ENCODE measurements at regions not wholly inside any gene's neighbourhood (a gene's known extent, or its start where the extent isn't known, plus 50 kb on each side); places are given as distances from the start of the nearest gene placed in this dataset.

DNA sequence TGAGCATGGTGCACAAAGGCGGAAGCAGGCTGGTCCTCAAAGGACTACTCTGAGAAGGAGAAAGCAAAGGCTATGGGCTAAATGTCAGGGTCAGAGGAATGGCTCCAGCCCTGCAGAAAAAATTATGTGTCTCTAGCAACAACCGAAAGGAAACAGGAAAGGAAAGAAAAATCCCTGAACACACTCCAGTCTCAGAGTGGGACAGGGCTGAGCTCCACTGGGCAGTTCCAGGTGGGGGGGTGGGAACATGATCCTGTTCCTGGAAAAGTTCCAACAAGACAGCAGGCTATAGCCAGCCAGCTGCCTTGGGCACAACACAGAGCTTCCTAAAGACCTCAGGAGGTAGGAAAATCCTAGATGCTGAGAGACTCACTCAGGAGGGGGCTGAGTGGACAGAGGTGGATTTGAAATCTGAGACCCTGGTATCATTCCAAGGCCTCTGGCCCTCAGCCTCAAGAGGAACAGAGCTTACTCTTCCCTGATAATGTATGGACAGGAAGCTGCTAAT, 1088.2 kb downstream of the TBC1D22A start:
- DNase-seq = no peak

DNA sequence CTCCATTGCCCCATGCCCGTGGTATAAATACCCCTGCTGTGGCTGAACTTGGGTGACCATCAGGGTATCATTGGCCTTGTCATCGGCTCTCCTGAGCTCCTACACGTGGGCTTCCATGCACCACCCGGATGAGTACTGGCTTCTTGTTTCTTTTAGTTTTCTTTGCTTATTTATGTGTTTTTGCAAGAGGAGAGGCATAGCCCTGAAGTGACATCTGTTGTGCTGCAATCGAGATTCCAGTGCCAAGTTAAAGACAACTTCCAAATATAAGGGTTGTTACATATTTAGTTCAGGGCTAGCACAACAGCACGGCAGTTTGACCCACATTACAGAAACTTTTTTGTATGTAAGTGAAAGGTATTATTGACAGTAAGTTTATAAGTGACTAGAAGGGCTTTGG, 1087.1 kb downstream of the TBC1D22A start:
- no peak for DNase-seq

DNA sequence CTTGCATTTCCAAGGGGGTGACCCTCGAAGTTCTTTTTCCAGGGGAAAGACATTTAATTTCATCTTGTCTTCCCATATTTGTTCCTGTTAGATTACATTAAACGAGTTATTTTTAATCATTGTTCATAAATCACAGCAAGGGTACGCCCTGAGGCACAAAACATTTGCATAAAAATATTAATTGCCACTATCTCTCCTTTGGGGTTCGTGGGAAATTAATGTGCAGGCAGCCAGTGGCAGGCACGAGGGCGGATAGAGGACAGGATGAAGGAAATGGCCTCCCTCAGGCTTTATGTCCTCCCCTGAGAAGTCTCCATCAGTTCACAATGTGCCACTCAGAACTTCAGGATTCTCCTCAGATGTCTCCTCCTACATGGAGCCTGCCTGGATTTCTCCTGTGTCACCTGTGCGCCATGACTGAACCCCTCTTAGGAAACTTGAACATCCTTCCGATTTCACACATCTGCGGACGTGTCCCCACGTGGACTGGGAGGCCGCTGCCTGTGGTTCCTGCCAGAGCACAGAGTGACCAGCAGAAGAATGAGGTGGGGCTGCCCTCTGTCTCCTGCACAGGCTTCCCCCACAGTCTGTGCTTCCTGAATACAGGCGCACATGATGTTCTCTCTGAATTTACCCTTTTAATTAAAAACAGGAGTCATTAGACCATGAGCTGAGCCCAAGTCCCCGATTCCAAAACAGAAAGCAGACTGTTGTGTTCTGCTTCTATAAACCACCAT, 1085.9 kb downstream of the TBC1D22A start:
- DNase-seq = no peak

DNA sequence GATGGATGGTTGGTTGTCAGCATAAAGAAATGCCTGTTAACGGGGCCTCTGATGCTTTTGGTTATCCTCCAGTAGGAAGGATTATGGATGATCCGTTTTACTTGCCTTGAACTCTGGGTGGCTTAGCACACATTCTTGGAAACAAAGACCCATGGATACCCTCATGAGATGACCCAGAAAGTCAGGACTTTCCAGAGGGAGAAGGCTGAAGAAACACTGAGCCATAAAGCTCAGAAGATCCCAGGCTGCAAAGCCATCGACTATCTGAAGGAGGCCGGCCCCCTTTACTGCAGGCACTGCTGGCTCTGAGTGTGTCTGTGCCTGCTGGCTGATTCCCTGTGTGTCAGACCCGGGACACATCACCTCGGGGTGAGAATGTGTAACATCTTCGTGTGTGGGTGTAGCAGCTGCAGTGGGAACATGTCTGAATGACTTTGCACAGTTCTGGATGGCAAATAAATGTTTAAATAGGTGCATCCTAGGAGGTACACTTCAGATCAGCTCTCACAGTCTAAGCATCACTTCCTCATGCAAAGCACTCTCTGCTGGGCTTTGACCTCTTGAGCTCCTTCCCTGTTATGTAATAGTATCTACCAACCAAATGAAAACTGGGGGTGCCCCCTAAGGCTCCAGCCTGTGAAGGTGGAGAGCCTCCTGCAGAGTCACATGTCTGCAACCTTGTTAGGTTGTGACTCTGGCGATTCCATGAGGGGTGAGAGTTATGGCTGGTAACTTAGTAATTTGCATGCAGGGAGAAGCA, 1084.9 kb downstream of the TBC1D22A start:
- DNase-seq = no peak

- DNase-seq = no peak
Observed at GRCh38 chr22:47846206-47846605, 1083.8 kb downstream of the TBC1D22A start.

- peak; percentile 4 for DNase-seq
Observed at GRCh38 chr22:47842119-47842518, 1079.7 kb downstream of the TBC1D22A start.

DNA sequence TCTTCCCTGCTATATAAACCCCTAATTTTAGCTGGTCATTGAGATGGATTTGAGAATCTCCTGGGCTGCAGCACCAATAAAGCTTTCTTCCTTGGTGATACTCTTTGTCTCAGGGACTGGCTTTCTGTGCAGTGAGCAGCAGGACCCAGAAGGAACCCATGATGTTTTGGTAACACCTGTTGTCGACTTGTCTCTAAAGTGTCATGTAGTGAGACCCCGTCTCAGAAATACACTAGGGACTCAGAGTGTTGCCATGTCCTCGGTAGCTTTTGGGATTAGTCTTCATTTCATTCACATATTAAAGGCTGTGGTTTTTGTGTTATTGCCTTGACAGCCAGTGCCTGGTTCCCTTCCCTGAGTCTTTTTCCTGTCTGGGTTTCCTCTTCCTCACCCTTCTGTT, 1078.7 kb downstream of the TBC1D22A start:
- DNase-seq = no peak

DNA sequence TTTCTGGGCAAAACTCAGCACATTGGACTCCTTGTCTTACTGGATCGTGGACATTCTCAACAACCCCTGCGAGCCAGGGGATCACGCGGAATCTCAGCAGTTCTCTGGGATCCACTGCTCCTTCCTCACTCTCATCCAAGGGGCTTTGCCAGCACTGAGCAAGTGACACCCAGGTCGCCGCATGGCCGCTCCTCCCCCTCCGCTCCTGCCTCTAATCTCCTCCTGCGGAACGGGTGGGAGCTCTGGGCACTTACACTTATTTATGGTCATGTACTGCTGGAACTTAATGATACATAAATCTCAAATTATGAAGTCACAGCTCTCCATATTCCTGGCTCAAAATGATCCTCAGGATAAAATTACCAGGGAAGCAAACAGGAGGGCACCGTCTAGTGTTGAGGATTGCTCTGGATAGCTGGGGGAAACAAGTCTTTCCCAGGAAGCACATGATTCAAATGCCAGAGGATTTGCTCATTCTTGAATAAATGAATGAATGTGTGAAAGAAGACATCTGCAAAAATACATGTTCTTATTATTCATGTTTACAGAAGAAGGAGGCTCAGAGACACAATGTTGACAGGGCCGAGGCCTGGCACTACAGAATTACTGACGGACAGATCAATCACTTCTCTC, 1077.3 kb downstream of the TBC1D22A start:
- no peak for DNase-seq

DNA sequence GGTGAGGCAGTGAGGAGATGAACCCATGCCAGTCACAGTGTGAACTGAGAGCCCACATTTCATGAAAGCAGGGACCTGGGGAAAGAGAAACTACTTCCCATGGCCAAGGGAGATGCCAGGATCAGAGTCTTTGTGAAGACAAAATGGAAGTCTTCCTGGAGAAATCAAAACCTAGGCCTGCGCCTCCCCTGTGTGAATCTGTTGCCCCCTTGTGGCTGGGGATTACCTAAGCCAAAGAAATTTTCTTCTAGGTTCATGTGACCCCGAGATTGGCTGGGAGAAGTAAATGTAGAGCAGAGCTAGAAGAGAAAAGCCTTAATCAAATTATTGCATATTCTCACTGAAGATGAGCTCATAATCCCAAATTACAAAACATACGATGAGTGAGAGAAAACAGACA, 1075.3 kb downstream of the TBC1D22A start:
- DNase-seq = peak; percentile 66

DNA sequence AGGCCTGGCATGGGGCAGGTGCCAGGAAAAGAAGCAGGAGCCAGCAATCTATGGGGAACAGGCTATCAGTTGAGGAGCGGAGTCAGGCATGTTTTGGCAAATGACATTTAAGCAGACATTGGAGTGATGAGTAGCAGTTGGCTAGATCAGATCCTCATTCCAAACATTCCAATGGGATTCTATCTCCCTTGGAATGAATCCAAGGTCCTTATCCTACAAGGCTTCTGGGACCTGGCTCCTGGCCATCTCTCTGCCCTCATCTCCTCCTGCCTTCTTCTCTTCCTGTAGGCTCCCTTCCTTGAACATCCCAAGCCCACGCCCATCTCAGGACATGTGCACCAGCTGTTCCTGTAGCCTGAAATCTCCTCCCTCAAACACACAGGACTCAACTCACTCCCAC, 1074.5 kb downstream of the TBC1D22A start:
- DNase-seq = no peak

GRCh38 chr22:47835726-47836125, 1073.3 kb downstream of the TBC1D22A start:
- DNase-seq = no peak

DNA sequence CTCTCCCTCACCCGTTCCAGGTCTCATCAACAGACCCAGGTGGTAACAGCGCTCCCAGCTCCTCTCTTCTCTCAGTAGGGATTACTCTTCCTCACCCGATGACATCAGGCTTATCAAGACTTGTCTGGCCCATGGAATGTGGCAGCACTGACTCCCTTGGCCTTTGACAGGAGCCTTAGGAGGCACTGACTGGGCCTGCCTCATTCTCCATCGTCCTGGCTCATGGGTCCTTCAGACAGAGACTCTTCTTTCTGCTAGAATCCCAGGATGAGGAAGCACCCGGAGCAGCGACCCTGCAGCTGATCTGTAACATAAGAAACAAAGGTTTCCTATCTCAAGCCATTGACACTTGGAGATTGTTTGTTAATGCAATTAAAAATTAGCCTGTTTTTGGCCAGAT, 1063.6 kb downstream of the TBC1D22A start:
- DNase-seq = no peak

- DNase-seq = no peak
Observed at GRCh38 chr22:47822422-47822821, 1060.0 kb downstream of the TBC1D22A start.

DNA sequence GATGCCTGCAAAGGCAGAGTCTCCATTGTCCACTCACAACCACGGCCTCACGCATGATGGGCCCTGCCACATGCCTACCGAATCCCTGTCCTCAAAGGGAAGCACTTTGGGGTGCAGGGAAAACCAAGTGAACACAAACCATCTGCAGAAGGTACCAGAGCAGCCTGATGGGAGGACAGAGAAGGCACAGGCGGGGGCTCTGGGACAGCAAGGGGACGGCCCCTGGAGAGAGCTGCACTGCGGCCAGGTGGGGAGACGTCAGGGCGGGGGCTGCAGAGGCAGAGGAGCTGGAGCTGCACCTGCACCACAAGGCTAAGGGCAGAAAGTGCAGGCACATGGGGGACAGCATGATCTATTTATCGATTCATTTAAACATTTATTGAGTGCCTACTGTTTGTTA, 1056.0 kb downstream of the TBC1D22A start:
- no peak for DNase-seq

- no peak for DNase-seq
Observed at GRCh38 chr22:47817380-47817779, 1054.9 kb downstream of the TBC1D22A start.

- no peak for DNase-seq
Observed at GRCh38 chr22:47816863-47817210, 1054.4 kb downstream of the TBC1D22A start.

DNA sequence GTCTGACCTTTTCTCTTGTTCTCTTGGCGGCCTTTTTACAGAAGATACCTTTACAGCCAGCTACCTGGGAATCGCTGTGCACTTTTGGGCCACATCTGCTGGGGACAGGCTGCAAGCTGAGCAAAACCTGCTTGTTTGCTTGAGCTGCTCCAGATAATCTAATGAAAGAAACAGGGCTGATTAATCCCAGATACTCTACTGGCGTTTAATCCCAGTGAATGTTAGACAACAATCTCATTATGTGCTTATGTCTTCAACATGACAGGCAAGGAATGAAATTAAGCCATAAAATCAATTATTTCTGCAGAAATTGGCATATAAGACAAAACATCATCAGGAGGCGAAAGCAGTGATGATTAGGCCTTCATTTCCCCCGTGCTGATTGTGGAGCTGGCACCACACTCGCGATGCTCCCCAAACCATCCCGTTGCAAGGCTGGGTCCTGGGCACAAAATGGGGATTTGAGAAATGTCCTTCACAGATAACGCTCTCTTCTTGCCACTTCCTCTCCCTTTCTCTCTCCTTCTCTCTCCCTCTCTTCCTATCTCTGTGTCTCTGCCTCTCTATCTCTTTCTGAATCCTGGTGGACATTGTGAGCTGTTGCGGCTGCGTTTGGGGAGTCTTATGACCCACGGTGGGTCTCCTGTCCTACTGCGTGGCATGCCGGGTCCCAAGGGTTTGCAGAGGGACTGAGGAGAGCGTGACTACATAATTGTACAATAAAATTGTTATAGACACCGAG, 1053.8 kb downstream of the TBC1D22A start:
- no peak for DNase-seq

GRCh38 chr22:47814474-47814873, 1052.0 kb downstream of the TBC1D22A start:
- no peak for DNase-seq

- no peak for DNase-seq
Observed at GRCh38 chr22:47813661-47814060, 1051.2 kb downstream of the TBC1D22A start.

DNA sequence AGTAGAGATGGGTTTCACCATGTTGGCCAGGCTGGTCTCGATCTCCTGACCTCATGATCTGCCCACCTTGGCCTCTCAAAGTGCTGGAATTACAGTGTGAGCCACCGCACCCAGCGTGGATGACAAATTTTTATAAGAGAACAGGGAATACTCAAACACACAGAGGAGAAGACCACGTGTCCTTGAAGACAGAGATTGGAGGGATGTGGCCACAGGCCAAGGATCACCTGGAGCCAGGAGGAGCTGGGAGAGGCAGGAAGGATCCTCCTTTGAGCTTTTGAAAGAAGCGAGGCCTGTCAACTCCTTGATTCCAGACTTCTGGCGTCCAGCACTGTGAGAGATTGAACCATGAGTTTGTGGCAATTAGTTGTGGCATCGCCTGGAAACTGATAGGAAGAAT, 1049.5 kb downstream of the TBC1D22A start:
- DNase-seq = no peak

GRCh38 chr22:47810505-47811500, 1048.4 kb downstream of the TBC1D22A start:
- no peak for DNase-seq

Data from hematopoietic multipotent progenitor cell treated with erythropoietin and hydrocortisone succinate and interleukin-3 and kit ligand, for 4 days (in vitro differentiated cells).